GM18870 (cell line): ENCODE measurements at regions not wholly inside any gene's neighbourhood (a gene's known extent, or its start where the extent isn't known, plus 50 kb on each side); places are given as distances from the start of the nearest gene placed in this dataset.

Experiments used
- ATAC-seq: cut with Tn5 transposase; IDR thresholded peaks from one replicate; pipeline ENCODE4 v1.9.1; 2021; ENCODE audit warnings: moderate library complexity; ENCODE audit not compliant: unreplicated experiment

- no peak for ATAC-seq
Observed at GRCh38 chr7:84553711-84554110, 359.1 kb upstream of the SEMA3A start.

- ATAC-seq: no peak
Observed at GRCh38 chr7:84549409-84549808, 354.8 kb upstream of the SEMA3A start.

- no peak for ATAC-seq
Observed at GRCh38 chr7:84548366-84549365, 354.1 kb upstream of the SEMA3A start.

- ATAC-seq: no peak
Observed at GRCh38 chr7:84547331-84547730, 352.7 kb upstream of the SEMA3A start.

GRCh38 chr7:84546403-84546802 is 351.8 kb upstream of the SEMA3A start:
- no peak for ATAC-seq

GRCh38 chr7:84538268-84538667 is 343.7 kb upstream of the SEMA3A start:
- ATAC-seq: no peak

GRCh38 chr7:84536271-84536870 is 341.8 kb upstream of the SEMA3A start:
- no peak for ATAC-seq

- ATAC-seq: no peak
Observed at GRCh38 chr7:84535580-84536270, 341.1 kb upstream of the SEMA3A start.

GRCh38 chr7:84533182-84533581 is 338.6 kb upstream of the SEMA3A start:
- ATAC-seq: no peak

- no peak for ATAC-seq
Observed at GRCh38 chr7:84532196-84532595, 337.6 kb upstream of the SEMA3A start.

GRCh38 chr7:84529480-84530205 is 335.1 kb upstream of the SEMA3A start:
- ATAC-seq: no peak

GRCh38 chr7:84528756-84529479 is 334.3 kb upstream of the SEMA3A start:
- no peak for ATAC-seq

- no peak for ATAC-seq
Observed at GRCh38 chr7:84524714-84525694, 330.4 kb upstream of the SEMA3A start.

GRCh38 chr7:84513061-84513460 is 318.5 kb upstream of the SEMA3A start:
- ATAC-seq: no peak

GRCh38 chr7:84512055-84512454 is 317.5 kb upstream of the SEMA3A start:
- ATAC-seq: no peak

GRCh38 chr7:84510505-84510904 is 315.9 kb upstream of the SEMA3A start:
- no peak for ATAC-seq

- ATAC-seq: no peak
Observed at GRCh38 chr7:84509522-84509921, 314.9 kb upstream of the SEMA3A start.

GRCh38 chr7:84508606-84509005 is 314.0 kb upstream of the SEMA3A start:
- ATAC-seq: no peak

- ATAC-seq: no peak
Observed at GRCh38 chr7:84507529-84507928, 312.9 kb upstream of the SEMA3A start.
